Activated gamma-delta T cell treated with anti-CD3 and anti-CD28 coated beads, Interleukin-2, amount 50 U/mL, for 16 hours (primary cell): ENCODE measurements at regions not wholly inside any gene's neighbourhood (a gene's known extent, or its start where the extent isn't known, plus 50 kb on each side); places are given as distances from the start of the nearest gene placed in this dataset.
"Not testable (repeated sequence)": the region's sequence is repeated elsewhere in the genome, so short reads cannot be mapped to it uniquely, and the experiment has no call there.

Source experiments
- DNase-seq: peaks from one replicate; pipeline ENCODE4 v3.0.0-alpha.2; 2020; ENCODE audit warnings: low read depth

- no peak for DNase-seq
These were observed 227.5 kb upstream of the LRIG3 start for GRCh38 chr12:59147791-59148190.

GRCh38 chr12:59142183-59142790 lies 222.0 kb upstream of the LRIG3 start:
- DNase-seq = no peak

GRCh38 chr12:59134750-59135149 lies 214.4 kb upstream of the LRIG3 start:
- DNase-seq = no peak

GRCh38 chr12:59131462-59131861 lies 211.2 kb upstream of the LRIG3 start:
- no peak for DNase-seq

GRCh38 chr12:59122784-59123183 lies 202.5 kb upstream of the LRIG3 start:
- DNase-seq = no peak

- DNase-seq = no peak
These were observed 201.1 kb upstream of the LRIG3 start for GRCh38 chr12:59121451-59121850.

- no peak for DNase-seq
These were observed 199.4 kb upstream of the LRIG3 start for GRCh38 chr12:59119676-59120075.

GRCh38 chr12:59118356-59118755 lies 198.1 kb upstream of the LRIG3 start:
- DNase-seq = no peak

- DNase-seq = no peak
These were observed 195.7 kb upstream of the LRIG3 start for GRCh38 chr12:59115995-59116394.

GRCh38 chr12:59115526-59115925 lies 195.2 kb upstream of the LRIG3 start:
- no peak for DNase-seq

GRCh38 chr12:59113831-59114615 lies 193.7 kb upstream of the LRIG3 start:
- no peak for DNase-seq

- no peak for DNase-seq
These were observed 191.5 kb upstream of the LRIG3 start for GRCh38 chr12:59111851-59112250.

- not testable (repeated sequence) for DNase-seq
These were observed 188.2 kb upstream of the LRIG3 start for GRCh38 chr12:59108516-59108915.

- DNase-seq = no peak
These were observed 180.3 kb upstream of the LRIG3 start for GRCh38 chr12:59100585-59100984.

GRCh38 chr12:59097876-59098275 lies 177.6 kb upstream of the LRIG3 start:
- no peak for DNase-seq

GRCh38 chr12:59096246-59096645 lies 175.9 kb upstream of the LRIG3 start:
- no peak for DNase-seq

GRCh38 chr12:59093073-59093772 lies 172.9 kb upstream of the LRIG3 start:
- no peak for DNase-seq

- DNase-seq = no peak
These were observed 168.4 kb upstream of the LRIG3 start for GRCh38 chr12:59088673-59089072.

GRCh38 chr12:59087691-59088090 lies 167.4 kb upstream of the LRIG3 start:
- DNase-seq = no peak

- DNase-seq = no peak
These were observed 166.9 kb upstream of the LRIG3 start for GRCh38 chr12:59087077-59087673.

GRCh38 chr12:59086126-59086525 lies 165.8 kb upstream of the LRIG3 start:
- no peak for DNase-seq

- no peak for DNase-seq
These were observed 165.4 kb upstream of the LRIG3 start for GRCh38 chr12:59085690-59086089.
